GM06990 (cell line): ENCODE measurements at regions not wholly inside any gene's neighbourhood (a gene's known extent, or its start where the extent isn't known, plus 50 kb on each side); places are given as distances from the start of the nearest gene placed in this dataset.

ENCODE experiments used
- DNase-seq: peaks from one replicate; pipeline ENCODE4 v3.0.0-alpha.2; 2011; ENCODE audit not compliant: insufficient read length; ENCODE audit errors: extremely low read depth
- H3K27me3 ChIP-seq: replicated peaks from 2 replicates; pipeline ENCODE4 v1.6.0; 2011; ENCODE audit warnings: low read length; ENCODE audit not compliant: control insufficient read depth, insufficient read depth
- H3K36me3 ChIP-seq: 2 replicates; pipeline ENCODE4 v1.5.1; 2011; ENCODE audit warnings: low read length; ENCODE audit not compliant: control insufficient read depth, insufficient read depth
- H3K4me3 ChIP-seq: replicated peaks from 2 replicates; pipeline ENCODE4 v1.5.1; 2011; ENCODE audit warnings: low read depth, mild to moderate bottlenecking, control low read depth, low read length
- TF ChIP-seq, protein P1 (sequence below): IDR thresholded peaks from 2 replicates; pipeline ENCODE4 v1.5.1; 2011; ENCODE audit warnings: low read length, control low read depth, mild to moderate bottlenecking, inconsistent platforms; ENCODE audit not compliant: insufficient read depth, poor library complexity, severe bottlenecking

DNA sequence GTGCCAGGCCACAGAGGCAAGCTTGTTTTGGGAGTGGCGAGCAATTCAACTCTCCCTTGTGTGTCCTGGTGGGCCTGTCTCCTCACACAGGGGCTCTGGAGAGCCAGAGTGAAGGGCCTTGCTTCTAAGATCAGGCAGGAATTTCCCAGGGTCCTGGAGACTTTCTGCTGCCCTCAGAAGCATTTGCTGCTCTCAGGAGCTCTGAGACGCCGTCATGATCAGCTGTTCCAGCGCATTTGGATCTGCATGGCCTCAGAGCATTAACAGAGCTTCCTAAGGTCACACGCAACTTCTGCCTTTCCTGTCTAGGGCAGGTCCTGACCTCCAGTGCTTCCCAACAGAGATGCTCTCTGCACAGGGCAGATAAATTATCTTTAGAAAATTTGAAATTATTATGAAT lies 52.2 kb upstream of the C10orf90 start:
- DNase-seq = no peak
- TF ChIP-seq, protein P1, sequence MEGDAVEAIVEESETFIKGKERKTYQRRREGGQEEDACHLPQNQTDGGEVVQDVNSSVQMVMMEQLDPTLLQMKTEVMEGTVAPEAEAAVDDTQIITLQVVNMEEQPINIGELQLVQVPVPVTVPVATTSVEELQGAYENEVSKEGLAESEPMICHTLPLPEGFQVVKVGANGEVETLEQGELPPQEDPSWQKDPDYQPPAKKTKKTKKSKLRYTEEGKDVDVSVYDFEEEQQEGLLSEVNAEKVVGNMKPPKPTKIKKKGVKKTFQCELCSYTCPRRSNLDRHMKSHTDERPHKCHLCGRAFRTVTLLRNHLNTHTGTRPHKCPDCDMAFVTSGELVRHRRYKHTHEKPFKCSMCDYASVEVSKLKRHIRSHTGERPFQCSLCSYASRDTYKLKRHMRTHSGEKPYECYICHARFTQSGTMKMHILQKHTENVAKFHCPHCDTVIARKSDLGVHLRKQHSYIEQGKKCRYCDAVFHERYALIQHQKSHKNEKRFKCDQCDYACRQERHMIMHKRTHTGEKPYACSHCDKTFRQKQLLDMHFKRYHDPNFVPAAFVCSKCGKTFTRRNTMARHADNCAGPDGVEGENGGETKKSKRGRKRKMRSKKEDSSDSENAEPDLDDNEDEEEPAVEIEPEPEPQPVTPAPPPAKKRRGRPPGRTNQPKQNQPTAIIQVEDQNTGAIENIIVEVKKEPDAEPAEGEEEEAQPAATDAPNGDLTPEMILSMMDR = no peak
- H3K36me3 ChIP-seq = no peaks in the 10 kb centered on the region
- H3K4me3 ChIP-seq = no peak overlapping the region
- H3K27me3 ChIP-seq = no peaks in the 10 kb centered on the region

DNA sequence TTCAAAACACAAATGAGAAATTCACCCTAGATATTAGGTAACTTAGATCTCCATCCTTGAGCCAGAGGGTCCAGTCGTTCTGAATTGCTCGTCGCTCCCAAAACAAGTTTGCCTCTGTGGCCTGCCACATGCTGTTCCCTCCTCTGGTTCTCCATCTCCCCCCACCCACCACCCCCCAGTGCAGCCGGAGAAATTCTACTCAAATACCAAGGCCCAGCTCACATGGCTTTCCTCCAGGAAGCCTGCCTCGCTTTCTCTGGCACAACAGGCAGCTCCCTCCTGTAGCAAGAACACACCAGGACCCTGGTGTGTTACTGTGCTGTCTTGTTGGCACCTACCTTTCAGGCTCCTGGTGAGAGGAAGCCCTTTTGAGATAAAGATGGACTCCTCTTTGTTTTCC lies 52.7 kb upstream of the C10orf90 start:
- TF ChIP-seq, protein P1 = no peak
- no peaks in the 10 kb centered on the region for H3K36me3 ChIP-seq
- H3K4me3 ChIP-seq = no peak overlapping the region
- DNase-seq = no peak
- H3K27me3 ChIP-seq = no peaks in the 10 kb centered on the region

DNA sequence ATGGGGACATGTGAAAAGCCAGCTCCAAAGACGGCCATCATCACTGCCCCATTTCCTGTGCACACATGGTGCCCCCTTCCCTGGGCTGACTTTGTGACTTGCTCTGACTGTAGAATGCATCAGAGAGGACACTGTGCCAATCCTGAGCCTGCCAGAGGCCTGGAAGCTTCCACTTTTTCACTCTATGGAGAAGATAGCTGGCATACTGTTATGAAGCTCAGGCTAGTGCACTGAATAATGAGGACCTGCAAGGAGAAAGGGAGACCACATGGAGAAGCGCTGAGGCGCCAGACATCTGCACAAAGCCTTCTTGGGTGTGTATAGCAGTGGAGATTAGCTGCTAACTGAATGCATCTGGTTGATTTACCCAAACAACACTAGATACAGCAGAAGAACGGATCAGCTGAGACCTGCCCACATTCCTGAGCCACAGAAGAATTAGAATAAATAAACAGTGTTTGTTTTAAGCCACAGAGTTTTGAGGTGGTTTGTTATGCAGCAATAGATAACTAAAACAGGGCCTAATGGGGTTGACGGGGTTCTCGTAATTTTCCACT lies 58.9 kb upstream of the C10orf90 start:
- TF ChIP-seq, protein P1 = no peak
- no peak for DNase-seq
- Histone ChIP-seq H3K4me3 (no peak overlapping the region), H3K27me3 (no peaks in the 10 kb centered on the region), H3K36me3 (no peaks in the 10 kb centered on the region)

DNA sequence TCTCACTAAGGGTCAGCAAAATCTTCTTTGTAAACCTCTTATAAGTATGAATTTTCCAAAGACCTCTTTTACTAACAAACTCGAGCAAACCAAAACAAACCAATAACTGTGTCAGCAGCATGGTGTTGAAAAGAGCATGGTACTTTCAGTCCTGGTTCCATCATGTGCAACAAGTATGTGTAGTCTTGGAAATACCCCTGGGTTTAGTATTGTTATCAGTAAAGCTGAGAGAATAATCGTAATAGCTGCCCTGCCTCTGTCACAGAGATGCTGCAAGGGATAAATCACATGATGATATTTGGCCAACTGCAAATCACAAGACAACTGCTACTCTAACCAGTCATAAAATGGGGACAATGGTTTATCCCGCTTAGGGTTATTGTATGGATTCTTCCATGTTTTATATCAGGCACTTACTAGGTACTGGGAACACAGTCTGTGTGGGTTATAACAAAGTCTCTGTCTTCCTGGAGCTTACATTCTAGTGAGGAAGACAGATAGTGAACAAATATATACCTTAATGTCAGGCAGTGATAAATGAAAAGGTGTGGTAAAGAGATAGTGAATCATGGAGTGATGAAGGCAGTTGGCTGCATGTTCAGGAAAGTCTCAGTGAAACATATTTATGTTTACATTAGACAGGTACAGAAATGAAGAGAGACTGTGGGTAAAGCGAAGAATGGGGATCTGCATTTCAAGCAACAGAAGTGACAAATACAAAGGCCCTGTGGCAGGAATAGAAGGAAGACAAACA lies 60.5 kb upstream of the C10orf90 start:
- Histone ChIP-seq H3K27me3 (no peaks in the 10 kb centered on the region), H3K36me3 (no peaks in the 10 kb centered on the region), H3K4me3 (no peak overlapping the region)
- TF ChIP-seq, protein P1 = no peak
- DNase-seq = no peak

DNA sequence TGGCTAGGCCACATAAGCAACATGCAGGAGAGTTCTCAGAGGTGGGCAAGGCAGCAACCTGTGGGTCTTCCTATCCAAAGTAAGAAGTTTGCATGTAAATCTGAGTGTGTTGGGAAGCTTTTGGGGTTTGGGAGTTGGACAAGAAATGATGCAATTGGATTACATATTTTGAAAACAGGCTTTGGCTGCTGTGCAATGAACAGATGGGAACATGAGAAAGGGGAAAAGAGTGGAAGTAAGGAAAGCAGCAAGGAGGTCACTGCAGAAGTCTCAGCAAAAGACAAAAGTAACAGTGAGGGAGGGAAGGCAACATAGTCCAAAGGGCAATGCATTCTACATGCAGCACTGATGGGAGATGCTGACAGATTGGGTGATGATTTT lies 61.1 kb upstream of the C10orf90 start:
- no peaks in the 10 kb centered on the region for H3K36me3 ChIP-seq
- no peak overlapping the region for H3K4me3 ChIP-seq
- DNase-seq = no peak
- no peaks in the 10 kb centered on the region for H3K27me3 ChIP-seq
- TF ChIP-seq, protein P1 = no peak
